ENCODE measurements at regions not wholly inside any gene's neighbourhood (a gene's known extent, or its start where the extent isn't known, plus 50 kb on each side); places are given as distances from the start of the nearest gene placed in this dataset.

GRCh38 chr20:3309226-3309625, 70.2 kb upstream of the SLC4A11 start:
- intact Hi-C loops (cut with DNase I), result no loop called here
- peaks cover 70% of the 10 kb centered on the region for H3K4me1 ChIP-seq

DNA sequence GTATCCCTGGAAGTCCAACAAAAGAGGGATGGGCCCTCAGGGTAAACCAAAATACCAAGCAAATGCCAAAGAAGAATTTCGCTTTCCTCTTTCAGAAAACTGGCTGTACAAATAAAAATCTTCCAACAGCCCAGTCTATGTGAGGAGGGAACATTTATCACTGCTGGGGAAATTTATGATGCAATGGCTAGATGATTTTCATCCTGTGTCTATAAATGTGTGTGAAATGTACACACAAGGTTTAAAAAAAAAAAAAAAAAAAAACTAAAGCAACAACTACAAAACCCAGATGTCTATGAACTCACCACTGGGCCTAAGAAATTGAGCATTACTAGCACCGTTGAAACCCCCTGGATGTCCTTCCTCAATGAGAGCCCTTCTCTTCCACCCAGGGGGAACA, 68.7 kb upstream of the SLC4A11 start:
- DNase-seq (no peak), ATAC-seq (no peak)
- 90 to 94% (median 91%) methylated on average over 2 of the region's 2 CpGs for WGBS, 3 donors
- TF ChIP-seq, protein P1, sequence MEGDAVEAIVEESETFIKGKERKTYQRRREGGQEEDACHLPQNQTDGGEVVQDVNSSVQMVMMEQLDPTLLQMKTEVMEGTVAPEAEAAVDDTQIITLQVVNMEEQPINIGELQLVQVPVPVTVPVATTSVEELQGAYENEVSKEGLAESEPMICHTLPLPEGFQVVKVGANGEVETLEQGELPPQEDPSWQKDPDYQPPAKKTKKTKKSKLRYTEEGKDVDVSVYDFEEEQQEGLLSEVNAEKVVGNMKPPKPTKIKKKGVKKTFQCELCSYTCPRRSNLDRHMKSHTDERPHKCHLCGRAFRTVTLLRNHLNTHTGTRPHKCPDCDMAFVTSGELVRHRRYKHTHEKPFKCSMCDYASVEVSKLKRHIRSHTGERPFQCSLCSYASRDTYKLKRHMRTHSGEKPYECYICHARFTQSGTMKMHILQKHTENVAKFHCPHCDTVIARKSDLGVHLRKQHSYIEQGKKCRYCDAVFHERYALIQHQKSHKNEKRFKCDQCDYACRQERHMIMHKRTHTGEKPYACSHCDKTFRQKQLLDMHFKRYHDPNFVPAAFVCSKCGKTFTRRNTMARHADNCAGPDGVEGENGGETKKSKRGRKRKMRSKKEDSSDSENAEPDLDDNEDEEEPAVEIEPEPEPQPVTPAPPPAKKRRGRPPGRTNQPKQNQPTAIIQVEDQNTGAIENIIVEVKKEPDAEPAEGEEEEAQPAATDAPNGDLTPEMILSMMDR (IDR thresholded peaks at IDR 0.05), result no peak
- Histone ChIP-seq H3K27ac (peak overlapping the region; percentile 87), H3K36me3 (ENCODE audit: insufficient read depth in 1 of 2, low read depth in 1 of 2) (peaks cover 0 to 22% of the 10 kb centered on the region in 2 donors), H3K4me3 (peak overlapping the region; percentile 58), H3K27me3 (ENCODE audit: insufficient read depth in 3 of 3, low read length in 2 of 3) (no peaks in the 10 kb centered on the region), H3K4me1 (peaks cover 63% of the 10 kb centered on the region), H3K9me3 (no peaks in the 10 kb centered on the region)
- intact Hi-C loops (cut with DNase I), result no loop called here

More at GRCh38 chr20:3309226-3309625, 70.2 kb upstream of the SLC4A11 start:
- H3K36me3 ChIP-seq (ENCODE audit: insufficient read depth in 1 of 2, low read depth in 1 of 2), result peaks cover 0 to 12% of the 10 kb centered on the region in 2 donors
- H3K27me3 ChIP-seq (ENCODE audit: insufficient read depth in 3 of 3, low read length in 2 of 3), result no peaks in the 10 kb centered on the region
- ATAC-seq (no peak), DNase-seq (no peak)
- H3K9me3 ChIP-seq, result no peaks in the 10 kb centered on the region
- H3K27ac ChIP-seq, result no peak overlapping the region
- TF ChIP-seq, protein P1 (IDR thresholded peaks at IDR 0.05), result no peak
- H3K4me3 ChIP-seq, result no peak overlapping the region
- 44 to 62% (median 44%) methylated on average over 1 of the region's 1 CpG for WGBS, 3 donors

- peak overlapping the region; percentile 58 for H3K4me3 ChIP-seq
- peaks cover 59% of the 10 kb centered on the region for H3K4me1 ChIP-seq
- H3K9me3 ChIP-seq, result no peaks in the 10 kb centered on the region
- H3K27me3 ChIP-seq (ENCODE audit: insufficient read depth in 3 of 3, low read length in 2 of 3), result no peaks in the 10 kb centered on the region
- intact Hi-C loops (cut with DNase I), result no loop called here
- WGBS, 3 donors, result 56 to 63% (median 59%) methylated on average over 2 of the region's 2 CpGs
- peaks cover 0 to 28% of the 10 kb centered on the region in 2 donors for H3K36me3 ChIP-seq (ENCODE audit: insufficient read depth in 1 of 2, low read depth in 1 of 2)
- peak in 1 of 2 donors; percentile 26 for DNase-seq
- TF ChIP-seq, protein P1 (IDR thresholded peaks at IDR 0.05), result no peak
- H3K27ac ChIP-seq, result peak overlapping the region; percentile 87
- ATAC-seq, result peak; percentile 74 to 82 (median 76)
Measured at GRCh38 chr20:3307078-3307477, 68.1 kb upstream of the SLC4A11 start.

GRCh38 chr20:3306068-3306467, 67.1 kb upstream of the SLC4A11 start:
- DNase-seq (no peak), ATAC-seq (peak; percentile 7 to 39 (median 17))
- Histone ChIP-seq H3K36me3 (ENCODE audit: insufficient read depth in 1 of 2, low read depth in 1 of 2) (peaks cover 0 to 38% of the 10 kb centered on the region in 2 donors), H3K27me3 (ENCODE audit: insufficient read depth in 3 of 3, low read length in 2 of 3) (no peaks in the 10 kb centered on the region), H3K4me3 (peak overlapping the region; percentile 58), H3K4me1 (peaks cover 49% of the 10 kb centered on the region), H3K9me3 (no peaks in the 10 kb centered on the region), H3K27ac (peak overlapping the region; percentile 87)
- WGBS, 3 donors, result 80 to 89% (median 88%) methylated on average over 2 of the region's 2 CpGs
- TF ChIP-seq, protein P1 (IDR thresholded peaks at IDR 0.05), result no peak
- intact Hi-C loops (cut with DNase I), result no loop called here

DNA sequence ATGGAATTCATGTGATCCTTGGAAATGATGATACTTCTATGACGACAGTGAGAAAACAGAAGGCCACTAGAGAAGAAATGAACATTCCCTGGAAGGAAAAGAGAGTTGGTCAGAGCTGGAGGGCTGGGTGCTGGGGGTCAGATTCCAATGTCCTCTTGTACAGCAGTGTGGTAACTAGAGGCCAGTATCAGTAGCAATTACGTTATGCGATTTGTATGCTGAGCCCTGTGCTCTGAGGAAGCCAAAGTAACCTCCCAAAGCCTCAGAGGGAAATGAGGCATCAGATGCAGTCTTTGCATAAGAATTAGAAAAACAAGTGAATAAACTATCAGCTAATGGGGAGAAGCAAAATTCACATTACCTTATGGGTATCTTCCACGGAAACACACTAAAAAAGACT, 65.5 kb upstream of the SLC4A11 start:
- Histone ChIP-seq H3K36me3 (ENCODE audit: insufficient read depth in 1 of 2, low read depth in 1 of 2) (peaks cover 0 to 54% of the 10 kb centered on the region in 2 donors), H3K27ac (peak overlapping the region; percentile 87), H3K27me3 (ENCODE audit: insufficient read depth in 3 of 3, low read length in 2 of 3) (no peaks in the 10 kb centered on the region), H3K4me1 (peaks cover 45% of the 10 kb centered on the region), H3K9me3 (no peaks in the 10 kb centered on the region), H3K4me3 (peak overlapping the region; percentile 58)
- intact Hi-C loops (cut with DNase I), result no loop called here
- TF ChIP-seq, protein P1 (IDR thresholded peaks at IDR 0.05), result no peak
- DNase-seq (no peak), ATAC-seq (peak; percentile 76 to 79 (median 78))
- WGBS, 3 donors, result 66 to 85% (median 72%) methylated on average over 4 of the region's 4 CpGs

Measured in psoas muscle (tissue), 7 donors.